ENCODE measurements at regions not wholly inside any gene's neighbourhood (a gene's known extent, or its start where the extent isn't known, plus 50 kb on each side); places are given as distances from the start of the nearest gene placed in this dataset.

DNA sequence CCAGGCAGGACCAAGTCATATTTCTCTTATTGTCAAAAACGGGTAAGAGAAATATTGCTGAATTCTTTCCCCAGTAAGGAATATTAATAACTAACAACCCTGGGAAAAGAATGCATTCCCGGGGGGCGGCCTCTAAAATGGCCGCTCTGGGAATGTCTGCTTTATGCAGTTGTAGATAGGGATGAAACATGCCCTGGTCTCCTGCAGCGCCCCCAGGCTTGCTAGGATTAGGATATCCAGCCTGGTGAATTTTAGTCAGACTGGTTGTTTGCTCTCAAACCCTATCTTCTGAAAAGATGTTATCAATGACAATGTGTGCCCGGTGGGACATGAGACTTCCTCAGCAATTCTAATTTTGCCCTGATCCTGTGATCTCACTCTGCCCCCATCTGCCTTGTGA is 448.1 kb downstream of the PTH2R start:
- H3K36me3 ChIP-seq (ENCODE audit: control insufficient read depth, insufficient read depth, low read length): no peaks in the 10 kb centered on the region
- no peaks in the 10 kb centered on the region for H3K4me1 ChIP-seq (ENCODE audit: control insufficient read depth, insufficient read depth, low read length)
- H3K4me3 ChIP-seq (ENCODE audit: low read depth in 2 of 2, low read length in 2 of 2): no peak overlapping the region
- CTCF ChIA-PET: no interaction called here
- TF ChIP-seq, protein P1, sequence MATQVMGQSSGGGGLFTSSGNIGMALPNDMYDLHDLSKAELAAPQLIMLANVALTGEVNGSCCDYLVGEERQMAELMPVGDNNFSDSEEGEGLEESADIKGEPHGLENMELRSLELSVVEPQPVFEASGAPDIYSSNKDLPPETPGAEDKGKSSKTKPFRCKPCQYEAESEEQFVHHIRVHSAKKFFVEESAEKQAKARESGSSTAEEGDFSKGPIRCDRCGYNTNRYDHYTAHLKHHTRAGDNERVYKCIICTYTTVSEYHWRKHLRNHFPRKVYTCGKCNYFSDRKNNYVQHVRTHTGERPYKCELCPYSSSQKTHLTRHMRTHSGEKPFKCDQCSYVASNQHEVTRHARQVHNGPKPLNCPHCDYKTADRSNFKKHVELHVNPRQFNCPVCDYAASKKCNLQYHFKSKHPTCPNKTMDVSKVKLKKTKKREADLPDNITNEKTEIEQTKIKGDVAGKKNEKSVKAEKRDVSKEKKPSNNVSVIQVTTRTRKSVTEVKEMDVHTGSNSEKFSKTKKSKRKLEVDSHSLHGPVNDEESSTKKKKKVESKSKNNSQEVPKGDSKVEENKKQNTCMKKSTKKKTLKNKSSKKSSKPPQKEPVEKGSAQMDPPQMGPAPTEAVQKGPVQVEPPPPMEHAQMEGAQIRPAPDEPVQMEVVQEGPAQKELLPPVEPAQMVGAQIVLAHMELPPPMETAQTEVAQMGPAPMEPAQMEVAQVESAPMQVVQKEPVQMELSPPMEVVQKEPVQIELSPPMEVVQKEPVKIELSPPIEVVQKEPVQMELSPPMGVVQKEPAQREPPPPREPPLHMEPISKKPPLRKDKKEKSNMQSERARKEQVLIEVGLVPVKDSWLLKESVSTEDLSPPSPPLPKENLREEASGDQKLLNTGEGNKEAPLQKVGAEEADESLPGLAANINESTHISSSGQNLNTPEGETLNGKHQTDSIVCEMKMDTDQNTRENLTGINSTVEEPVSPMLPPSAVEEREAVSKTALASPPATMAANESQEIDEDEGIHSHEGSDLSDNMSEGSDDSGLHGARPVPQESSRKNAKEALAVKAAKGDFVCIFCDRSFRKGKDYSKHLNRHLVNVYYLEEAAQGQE (IDR thresholded peaks at IDR 0.05; ENCODE audit: insufficient read depth in 1 of 2, low read depth in 2 of 2, low read length in 1 of 2): no peak
- no peak for TF ChIP-seq SIN3A (IDR thresholded peaks at IDR 0.05; ENCODE audit: borderline replicate concordance, insufficient read depth, low read depth, low read length)
- TF ChIP-seq, protein P2, sequence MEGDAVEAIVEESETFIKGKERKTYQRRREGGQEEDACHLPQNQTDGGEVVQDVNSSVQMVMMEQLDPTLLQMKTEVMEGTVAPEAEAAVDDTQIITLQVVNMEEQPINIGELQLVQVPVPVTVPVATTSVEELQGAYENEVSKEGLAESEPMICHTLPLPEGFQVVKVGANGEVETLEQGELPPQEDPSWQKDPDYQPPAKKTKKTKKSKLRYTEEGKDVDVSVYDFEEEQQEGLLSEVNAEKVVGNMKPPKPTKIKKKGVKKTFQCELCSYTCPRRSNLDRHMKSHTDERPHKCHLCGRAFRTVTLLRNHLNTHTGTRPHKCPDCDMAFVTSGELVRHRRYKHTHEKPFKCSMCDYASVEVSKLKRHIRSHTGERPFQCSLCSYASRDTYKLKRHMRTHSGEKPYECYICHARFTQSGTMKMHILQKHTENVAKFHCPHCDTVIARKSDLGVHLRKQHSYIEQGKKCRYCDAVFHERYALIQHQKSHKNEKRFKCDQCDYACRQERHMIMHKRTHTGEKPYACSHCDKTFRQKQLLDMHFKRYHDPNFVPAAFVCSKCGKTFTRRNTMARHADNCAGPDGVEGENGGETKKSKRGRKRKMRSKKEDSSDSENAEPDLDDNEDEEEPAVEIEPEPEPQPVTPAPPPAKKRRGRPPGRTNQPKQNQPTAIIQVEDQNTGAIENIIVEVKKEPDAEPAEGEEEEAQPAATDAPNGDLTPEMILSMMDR (IDR thresholded peaks at IDR 0.05): no peak
- no peak for TF ChIP-seq TCF7L2 (IDR thresholded peaks at IDR 0.05; ENCODE audit: low read depth, low read length)
- no peak for TF ChIP-seq POLR2AphosphoS5 (IDR thresholded peaks at IDR 0.05; ENCODE audit: low read depth, low read length)
- in situ Hi-C loops (cut with HindIII; ENCODE audit: low pct_unique_long_range_greater_than_20kb, low sequenced_read_pairs) (no loop called here), intact Hi-C loops (cut with micrococcal nuclease; ENCODE audit: unreplicated experiment) (no loop called here)
- POLR2A ChIA-PET: no interaction called here
- DNase-seq (ENCODE audit: low read depth, low spot score) (no peak), ATAC-seq (no peak)
- peaks cover 2% of the 10 kb centered on the region; the same call in 1 of the 2 replicates for H3K9me3 ChIP-seq (ENCODE audit: control insufficient read depth, insufficient read depth, low read depth, low read length)
- no peaks in the 10 kb centered on the region for H3K27me3 ChIP-seq (ENCODE audit: control insufficient read depth, insufficient read depth, low read length)
- no peak overlapping the region for H3K27ac ChIP-seq (ENCODE audit: low read length)
- BruUV-seq (replicated peaks): no TSS peak

DNA sequence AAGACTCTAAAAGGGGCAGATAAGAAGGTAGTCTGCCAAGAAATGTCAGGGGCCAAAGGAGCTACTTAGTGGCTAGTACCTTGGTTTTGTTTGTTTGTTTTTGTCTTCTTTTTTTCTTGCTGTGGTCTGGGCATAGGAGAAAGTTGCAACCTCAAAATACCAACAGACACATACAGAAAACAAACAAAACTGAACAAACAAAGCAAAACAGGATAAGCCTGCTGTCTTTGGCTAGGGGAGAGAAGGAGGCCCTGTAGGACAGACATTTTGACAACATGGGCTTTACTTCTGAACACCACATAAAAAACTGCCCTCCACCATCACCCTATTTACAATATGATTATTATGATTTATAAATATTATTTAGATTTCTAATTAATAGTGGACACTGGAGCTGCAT is 460.8 kb downstream of the PTH2R start:
- ATAC-seq (no peak), DNase-seq (ENCODE audit: low read depth, low spot score) (no peak)
- TF ChIP-seq, protein P1 (IDR thresholded peaks at IDR 0.05; ENCODE audit: insufficient read depth in 1 of 2, low read depth in 2 of 2, low read length in 1 of 2): no peak
- no peak for TF ChIP-seq POLR2AphosphoS5 (IDR thresholded peaks at IDR 0.05; ENCODE audit: low read depth, low read length)
- no peak for TF ChIP-seq TCF7L2 (IDR thresholded peaks at IDR 0.05; ENCODE audit: low read depth, low read length)
- TF ChIP-seq SIN3A (IDR thresholded peaks at IDR 0.05; ENCODE audit: borderline replicate concordance, insufficient read depth, low read depth, low read length): no peak
- TF ChIP-seq, protein P2 (IDR thresholded peaks at IDR 0.05): no peak
- Histone ChIP-seq H3K9me3 (ENCODE audit: control insufficient read depth, insufficient read depth, low read depth, low read length) (no peaks in the 10 kb centered on the region), H3K4me1 (ENCODE audit: control insufficient read depth, insufficient read depth, low read length) (no peaks in the 10 kb centered on the region; the same call in 1 of the 2 replicates), H3K27ac (ENCODE audit: low read length) (no peak overlapping the region), H3K4me3 (ENCODE audit: low read depth in 2 of 2, low read length in 2 of 2) (no peak overlapping the region), H3K27me3 (ENCODE audit: control insufficient read depth, insufficient read depth, low read length) (no peaks in the 10 kb centered on the region), H3K36me3 (ENCODE audit: control insufficient read depth, insufficient read depth, low read length) (no peaks in the 10 kb centered on the region)
- intact Hi-C loops (cut with micrococcal nuclease; ENCODE audit: unreplicated experiment): no loop called here
- BruUV-seq (replicated peaks): no TSS peak
- ChIA-PET POLR2A (interaction anchor here (0.6 kb wide), 1 partner anchor 136 kb away, joined by 3 read pairs; no protein-coding TSS in a partner anchor), CTCF (no interaction called here)
- in situ Hi-C loops (cut with HindIII; ENCODE audit: low pct_unique_long_range_greater_than_20kb, low sequenced_read_pairs): no loop called here
